ENCODE measurements at regions not wholly inside any gene's neighbourhood (a gene's known extent, or its start where the extent isn't known, plus 50 kb on each side); places are given as distances from the start of the nearest gene placed in this dataset.

DNA sequence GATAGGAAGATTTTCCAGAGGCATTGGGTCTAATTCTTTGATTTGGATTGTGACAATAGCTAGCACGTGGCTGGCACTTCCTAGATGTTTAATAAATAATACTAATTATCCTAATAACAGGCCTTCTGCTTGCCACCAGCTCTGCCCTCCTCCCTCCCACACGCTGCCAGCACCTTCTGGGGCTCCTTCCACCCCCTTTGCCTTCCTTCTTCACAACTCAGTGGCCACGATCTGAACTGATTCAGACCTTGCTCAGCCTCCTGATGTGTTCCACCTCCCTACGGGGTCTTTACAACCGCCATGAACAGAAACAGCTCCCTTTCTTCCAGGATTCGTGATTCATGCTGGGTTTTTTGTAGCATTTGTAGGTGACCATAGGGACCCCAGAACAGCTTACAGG lies 310.3 kb upstream of the HS6ST1 start:
- dilution Hi-C loops (cut with MboI; ENCODE audit: extremely low pct_ligation_motif_present, low sequenced_read_pairs) = no loop called here
- no peaks in the 10 kb centered on the region for H4K20me1 ChIP-seq (replicated peaks; ENCODE audit: control insufficient read depth, extremely low read depth, insufficient read depth, low read length)
- no peaks in the 10 kb centered on the region for H3K9me1 ChIP-seq (replicated peaks; ENCODE audit: control insufficient read depth, extremely low read depth, insufficient read depth, low read length)
- TF ChIP-seq, protein P1, sequence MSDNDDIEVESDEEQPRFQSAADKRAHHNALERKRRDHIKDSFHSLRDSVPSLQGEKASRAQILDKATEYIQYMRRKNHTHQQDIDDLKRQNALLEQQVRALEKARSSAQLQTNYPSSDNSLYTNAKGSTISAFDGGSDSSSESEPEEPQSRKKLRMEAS (IDR thresholded peaks at IDR 0.05; ENCODE audit: insufficient read depth, insufficient read length) = no peak
- intact Hi-C loops (cut with micrococcal nuclease) = no loop called here
- no peaks in the 10 kb centered on the region for H3K9me3 ChIP-seq (replicated peaks; ENCODE audit: control insufficient read depth, insufficient read depth, low read length)
- no peak overlapping the region for H3K4me3 ChIP-seq (replicated peaks in 1 of 3; ENCODE audit: insufficient read depth in 1 of 3, low read depth in 1 of 3, low read length in 3 of 3)
- DNase-seq (ENCODE audit: low read depth, low spot score) (no peak), FAIRE-seq (no peak)
- POLR2A ChIA-PET = no interaction called here
- no peaks in the 10 kb centered on the region for H3K27me3 ChIP-seq (ENCODE audit: control insufficient read depth in 2 of 2, insufficient read depth in 2 of 2, low read length in 2 of 2)
- no peak overlapping the region for H3K9ac ChIP-seq (replicated peaks; ENCODE audit: extremely low read depth, insufficient read depth, low read length)
- H3K36me3 ChIP-seq (ENCODE audit: control insufficient read depth in 2 of 2, extremely low read depth in 1 of 2, insufficient read depth in 2 of 2, low read length in 2 of 2) = no peaks in the 10 kb centered on the region
- no peak overlapping the region for H3K4me2 ChIP-seq (ENCODE audit: insufficient read depth, low read length)
- no peaks in the 10 kb centered on the region for H3K4me1 ChIP-seq (ENCODE audit: control insufficient read depth, extremely low read depth, insufficient read depth, low read length)
- H3K79me2 ChIP-seq (ENCODE audit: control insufficient read depth, insufficient read depth, low read length) = no peaks in the 10 kb centered on the region
- no peak overlapping the region for H2AFZ ChIP-seq (ENCODE audit: low read depth, low read length)
- CTCF ChIA-PET = no interaction called here
- BruUV-seq (replicated peaks) = no TSS peak
- H3K27ac ChIP-seq (ENCODE audit: insufficient read depth, low read depth, low read length) = no peak overlapping the region

- Histone ChIP-seq H3K27me3 (ENCODE audit: control insufficient read depth in 2 of 2, insufficient read depth in 2 of 2, low read length in 2 of 2) (no peaks in the 10 kb centered on the region), H3K27ac (ENCODE audit: insufficient read depth, low read depth, low read length) (no peak overlapping the region), H3K4me3 (replicated peaks in 1 of 3; ENCODE audit: insufficient read depth in 1 of 3, low read depth in 1 of 3, low read length in 3 of 3) (no peak overlapping the region), H3K4me2 (ENCODE audit: insufficient read depth, low read length) (no peak overlapping the region), H2AFZ (ENCODE audit: low read depth, low read length) (no peak overlapping the region), H3K79me2 (ENCODE audit: control insufficient read depth, insufficient read depth, low read length) (no peaks in the 10 kb centered on the region), H3K9ac (replicated peaks; ENCODE audit: extremely low read depth, insufficient read depth, low read length) (no peak overlapping the region), H3K4me1 (ENCODE audit: control insufficient read depth, extremely low read depth, insufficient read depth, low read length) (no peaks in the 10 kb centered on the region), H3K36me3 (ENCODE audit: control insufficient read depth in 2 of 2, extremely low read depth in 1 of 2, insufficient read depth in 2 of 2, low read length in 2 of 2) (no peaks in the 10 kb centered on the region), H3K9me1 (replicated peaks; ENCODE audit: control insufficient read depth, extremely low read depth, insufficient read depth, low read length) (no peaks in the 10 kb centered on the region), H4K20me1 (replicated peaks; ENCODE audit: control insufficient read depth, extremely low read depth, insufficient read depth, low read length) (no peaks in the 10 kb centered on the region), H3K9me3 (replicated peaks; ENCODE audit: control insufficient read depth, insufficient read depth, low read length) (no peaks in the 10 kb centered on the region)
- DNase-seq (ENCODE audit: low read depth, low spot score) (no peak), FAIRE-seq (no peak)
- no TSS peak for BruUV-seq (replicated peaks)
- ChIA-PET POLR2A (no interaction called here), CTCF (no interaction called here)
- intact Hi-C loops (cut with micrococcal nuclease) (no loop called here), dilution Hi-C loops (cut with MboI; ENCODE audit: extremely low pct_ligation_motif_present, low sequenced_read_pairs) (no loop called here)
- TF ChIP-seq MYC (IDR thresholded peaks at IDR 0.05; ENCODE audit: low read depth, low read length) = no peak
- TF ChIP-seq, protein P1 (IDR thresholded peaks at IDR 0.05; ENCODE audit: insufficient read depth, insufficient read length) = no peak
- TF ChIP-seq CTCF (IDR thresholded peaks at IDR 0.05; ENCODE audit: extremely low read depth in 1 of 2, insufficient read depth in 1 of 2, low read depth in 1 of 2, low read length in 2 of 2) = no peak
- TF ChIP-seq JUN (IDR thresholded peaks at IDR 0.05; ENCODE audit: borderline replicate concordance, insufficient read depth, insufficient read length, low read depth) = no peak
- TF ChIP-seq POLR2AphosphoS5 (IDR thresholded peaks at IDR 0.05; ENCODE audit: insufficient read depth, low read depth, low read length) = no peak
- no peak for TF ChIP-seq FOS (IDR thresholded peaks at IDR 0.05; ENCODE audit: borderline replicate concordance, insufficient read depth, low read length)
- TF ChIP-seq EZH2 (IDR thresholded peaks at IDR 0.05; ENCODE audit: borderline replicate concordance, low read depth, low read length, severe bottlenecking) = no peak
- TF ChIP-seq POLR2A (IDR thresholded peaks at IDR 0.05; ENCODE audit: low read depth, low read length) = no peak
- TF ChIP-seq GATA2 (IDR thresholded peaks at IDR 0.05; ENCODE audit: insufficient read depth, insufficient read length, low read depth, low read length) = no peak
Observed at GRCh38 chr2:128630974-128631697, 312.5 kb upstream of the HS6ST1 start.
